ENCODE measurements at regions not wholly inside any gene's neighbourhood (a gene's known extent, or its start where the extent isn't known, plus 50 kb on each side); places are given as distances from the start of the nearest gene placed in this dataset.

DNA sequence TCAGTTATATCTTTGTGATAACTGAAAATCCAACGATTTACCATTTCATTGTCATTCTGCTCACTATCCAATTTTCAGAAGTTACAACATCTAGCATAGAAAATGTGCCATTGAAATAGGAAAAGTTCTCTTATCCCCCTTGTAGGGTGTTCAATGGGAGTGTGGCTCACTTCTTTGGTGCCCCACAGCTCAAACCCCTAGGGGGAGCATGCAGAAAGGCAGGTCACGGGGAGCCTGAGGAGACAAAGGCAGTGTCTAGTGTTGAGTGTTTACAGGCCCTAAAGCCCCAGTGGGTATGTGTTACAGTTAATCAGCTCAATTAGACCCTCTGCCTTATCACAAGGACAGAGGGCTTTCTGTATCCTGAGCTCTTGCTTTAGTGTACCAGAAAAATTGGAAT lies 243.4 kb upstream of the GRID2 start:
- CTCF ChIA-PET: no interaction called here
- Histone ChIP-seq H3K9me2 (ENCODE audit: insufficient read depth) (no peaks in the 10 kb centered on the region), H3K9me3 (ENCODE audit: insufficient read depth, low read depth) (no peaks in the 10 kb centered on the region), H4K20me1 (ENCODE audit: insufficient read depth) (no peaks in the 10 kb centered on the region), H3K4me1 (replicated peaks; ENCODE audit: insufficient read depth) (no peaks in the 10 kb centered on the region), H3K79me2 (ENCODE audit: low read depth) (no peaks in the 10 kb centered on the region), H3K36me3 (ENCODE audit: low read depth) (no peaks in the 10 kb centered on the region), H3F3A (ENCODE audit: insufficient read depth, low read depth) (no peaks in the 10 kb centered on the region), H3K27ac (no peak overlapping the region), H2AFZ (no peak overlapping the region), H3K27me3 (ENCODE audit: insufficient read depth, low read depth) (no peaks in the 10 kb centered on the region), H3K4me2 (no peak overlapping the region), H3K4me3 (no peak overlapping the region)
- BruUV-seq (replicated peaks): no TSS peak
- intact Hi-C loops (cut with micrococcal nuclease; ENCODE audit: unreplicated experiment): no loop called here
- POLR2A ChIA-PET (ENCODE audit: unreplicated experiment): no interaction called here
- DNase-seq: no peak
- TF ChIP-seq, protein P1, sequence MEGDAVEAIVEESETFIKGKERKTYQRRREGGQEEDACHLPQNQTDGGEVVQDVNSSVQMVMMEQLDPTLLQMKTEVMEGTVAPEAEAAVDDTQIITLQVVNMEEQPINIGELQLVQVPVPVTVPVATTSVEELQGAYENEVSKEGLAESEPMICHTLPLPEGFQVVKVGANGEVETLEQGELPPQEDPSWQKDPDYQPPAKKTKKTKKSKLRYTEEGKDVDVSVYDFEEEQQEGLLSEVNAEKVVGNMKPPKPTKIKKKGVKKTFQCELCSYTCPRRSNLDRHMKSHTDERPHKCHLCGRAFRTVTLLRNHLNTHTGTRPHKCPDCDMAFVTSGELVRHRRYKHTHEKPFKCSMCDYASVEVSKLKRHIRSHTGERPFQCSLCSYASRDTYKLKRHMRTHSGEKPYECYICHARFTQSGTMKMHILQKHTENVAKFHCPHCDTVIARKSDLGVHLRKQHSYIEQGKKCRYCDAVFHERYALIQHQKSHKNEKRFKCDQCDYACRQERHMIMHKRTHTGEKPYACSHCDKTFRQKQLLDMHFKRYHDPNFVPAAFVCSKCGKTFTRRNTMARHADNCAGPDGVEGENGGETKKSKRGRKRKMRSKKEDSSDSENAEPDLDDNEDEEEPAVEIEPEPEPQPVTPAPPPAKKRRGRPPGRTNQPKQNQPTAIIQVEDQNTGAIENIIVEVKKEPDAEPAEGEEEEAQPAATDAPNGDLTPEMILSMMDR (conservative IDR thresholded peaks at IDR 0.05): no peak
- TF ChIP-seq EZH2 (IDR thresholded peaks at IDR 0.05; ENCODE audit: low read depth): no peak

DNA sequence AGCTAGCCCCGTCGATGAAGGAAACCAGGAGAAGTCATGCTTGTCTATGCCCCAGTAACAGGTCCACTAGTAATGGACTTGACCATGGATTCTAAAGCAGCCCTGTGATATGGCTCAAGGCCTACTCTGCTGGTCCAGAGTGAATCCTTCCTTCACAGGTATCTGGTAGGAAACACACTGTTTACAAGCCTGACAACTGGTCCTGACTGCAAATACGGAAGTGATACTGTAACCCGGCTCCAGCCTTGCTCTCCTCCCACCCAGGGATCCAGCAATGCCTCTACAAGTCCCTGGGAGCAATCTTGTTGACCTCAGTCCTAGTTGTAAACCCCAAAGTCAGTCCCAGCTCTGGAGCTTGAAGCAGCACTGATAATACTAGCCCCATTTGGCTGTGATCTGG lies 239.2 kb upstream of the GRID2 start:
- ChIA-PET POLR2A (ENCODE audit: unreplicated experiment) (no interaction called here), CTCF (no interaction called here)
- Histone ChIP-seq H3K4me2 (no peak overlapping the region), H3K4me3 (no peak overlapping the region), H4K20me1 (ENCODE audit: insufficient read depth) (no peaks in the 10 kb centered on the region), H3F3A (ENCODE audit: insufficient read depth, low read depth) (no peaks in the 10 kb centered on the region), H2AFZ (no peak overlapping the region), H3K4me1 (replicated peaks; ENCODE audit: insufficient read depth) (no peaks in the 10 kb centered on the region), H3K79me2 (ENCODE audit: low read depth) (no peaks in the 10 kb centered on the region), H3K27ac (no peak overlapping the region), H3K36me3 (ENCODE audit: low read depth) (no peaks in the 10 kb centered on the region), H3K9me3 (ENCODE audit: insufficient read depth, low read depth) (no peaks in the 10 kb centered on the region), H3K27me3 (ENCODE audit: insufficient read depth, low read depth) (no peaks in the 10 kb centered on the region), H3K9me2 (ENCODE audit: insufficient read depth) (no peaks in the 10 kb centered on the region)
- BruUV-seq (replicated peaks): no TSS peak
- intact Hi-C loops (cut with micrococcal nuclease; ENCODE audit: unreplicated experiment): no loop called here
- TF ChIP-seq EZH2 (IDR thresholded peaks at IDR 0.05; ENCODE audit: low read depth): no peak
- TF ChIP-seq, protein P1 (conservative IDR thresholded peaks at IDR 0.05): no peak
- DNase-seq: no peak

DNA sequence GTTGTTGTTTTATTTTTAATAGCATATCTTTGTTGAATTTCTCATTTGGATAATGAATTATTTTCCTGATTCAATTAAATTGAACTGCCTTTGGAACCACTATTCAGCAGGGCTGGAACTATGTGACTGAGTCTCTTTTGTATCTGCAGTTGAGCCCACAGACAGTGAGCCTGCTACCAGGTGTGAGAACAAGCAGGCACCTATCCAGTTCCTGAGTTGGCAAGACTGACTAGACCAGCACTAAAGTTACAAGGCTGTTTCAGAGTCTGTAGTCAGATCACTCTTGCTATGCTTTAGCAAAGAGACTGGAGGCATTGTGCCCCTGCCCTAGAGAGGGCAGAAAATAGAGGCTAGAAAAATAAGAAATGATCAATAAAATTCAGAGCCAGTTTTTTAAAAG lies 237.3 kb upstream of the GRID2 start:
- CTCF ChIA-PET: no interaction called here
- H3F3A ChIP-seq (ENCODE audit: insufficient read depth, low read depth): no peaks in the 10 kb centered on the region

More for the DNA sequence above, 237.3 kb upstream of the GRID2 start:
- H3K9me3 ChIP-seq (ENCODE audit: insufficient read depth, low read depth): no peaks in the 10 kb centered on the region
- POLR2A ChIA-PET (ENCODE audit: unreplicated experiment): no interaction called here
- H4K20me1 ChIP-seq (ENCODE audit: insufficient read depth): no peaks in the 10 kb centered on the region
- H3K4me1 ChIP-seq (replicated peaks; ENCODE audit: insufficient read depth): no peaks in the 10 kb centered on the region
- H3K9me2 ChIP-seq (ENCODE audit: insufficient read depth): no peaks in the 10 kb centered on the region
- H3K27ac ChIP-seq: no peak overlapping the region
- DNase-seq: no peak
- no TSS peak for BruUV-seq (replicated peaks)
- no peak overlapping the region for H3K4me3 ChIP-seq
- H3K79me2 ChIP-seq (ENCODE audit: low read depth): no peaks in the 10 kb centered on the region
- no peak for TF ChIP-seq EZH2 (IDR thresholded peaks at IDR 0.05; ENCODE audit: low read depth)
- TF ChIP-seq, protein P1 (conservative IDR thresholded peaks at IDR 0.05): no peak
- no peaks in the 10 kb centered on the region for H3K27me3 ChIP-seq (ENCODE audit: insufficient read depth, low read depth)
- no peaks in the 10 kb centered on the region for H3K36me3 ChIP-seq (ENCODE audit: low read depth)
- H3K4me2 ChIP-seq: no peak overlapping the region
- intact Hi-C loops (cut with micrococcal nuclease; ENCODE audit: unreplicated experiment): no loop called here
- no peak overlapping the region for H2AFZ ChIP-seq

All from PC-9 (cell line).